HG03097 (cell line): ENCODE measurements at regions not wholly inside any gene's neighbourhood (a gene's known extent, or its start where the extent isn't known, plus 50 kb on each side); places are given as distances from the start of the nearest gene placed in this dataset.

Experiments
- ATAC-seq: cut with Tn5 transposase; IDR thresholded peaks from one replicate; pipeline ENCODE4 v1.9.1; 2021; ENCODE audit not compliant: unreplicated experiment, low FRiP score

DNA sequence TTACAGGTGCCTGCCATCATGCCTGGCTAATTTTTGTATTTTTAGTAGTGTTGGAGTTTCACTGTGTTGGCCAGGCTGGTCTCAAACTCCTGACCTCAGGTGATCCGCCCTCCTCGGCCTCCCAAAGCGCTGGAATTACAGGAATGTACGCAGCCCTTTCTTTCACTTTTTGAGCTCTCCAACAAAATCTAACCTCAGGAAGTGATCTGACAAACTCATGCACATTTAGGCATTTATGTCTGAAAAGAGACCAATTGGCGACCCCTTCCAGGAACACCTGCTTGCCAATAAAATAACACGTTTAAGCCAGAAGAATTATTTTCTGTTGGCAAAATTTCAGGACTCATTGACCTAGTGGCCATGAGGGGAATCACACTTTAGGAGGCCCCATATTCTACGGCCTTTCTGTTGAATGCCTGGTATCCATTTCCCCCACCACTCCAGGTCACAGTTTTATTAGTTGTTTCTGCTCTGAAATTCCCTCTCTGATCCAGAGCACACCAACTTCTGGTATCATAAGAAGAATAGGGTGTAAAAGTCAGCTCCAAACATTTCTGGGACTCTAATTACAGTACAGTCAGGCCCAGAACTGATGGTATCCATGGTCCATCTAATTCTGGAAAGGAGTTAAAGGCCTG is 65.8 kb upstream of the FRMD4A start:
- no peak for ATAC-seq

DNA sequence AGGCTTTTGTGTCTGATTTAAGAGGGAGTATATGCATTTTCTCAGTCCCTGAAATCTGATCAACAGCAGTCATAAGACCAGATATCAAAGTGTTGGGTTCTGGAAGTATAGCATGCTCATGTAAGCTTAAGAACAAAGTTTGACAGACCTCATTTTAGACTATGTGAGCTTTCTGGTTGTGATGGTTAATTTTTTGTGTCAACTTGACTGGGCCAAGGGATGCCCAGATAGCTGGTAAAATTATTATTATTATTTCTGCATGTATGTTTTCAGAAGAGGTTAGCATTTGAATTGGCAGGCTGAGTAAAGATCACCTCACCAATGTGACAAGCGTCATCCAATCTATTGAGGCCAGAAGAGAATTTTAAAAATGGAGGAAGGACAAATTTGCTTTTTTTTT is 63.5 kb upstream of the FRMD4A start:
- no peak for ATAC-seq

DNA sequence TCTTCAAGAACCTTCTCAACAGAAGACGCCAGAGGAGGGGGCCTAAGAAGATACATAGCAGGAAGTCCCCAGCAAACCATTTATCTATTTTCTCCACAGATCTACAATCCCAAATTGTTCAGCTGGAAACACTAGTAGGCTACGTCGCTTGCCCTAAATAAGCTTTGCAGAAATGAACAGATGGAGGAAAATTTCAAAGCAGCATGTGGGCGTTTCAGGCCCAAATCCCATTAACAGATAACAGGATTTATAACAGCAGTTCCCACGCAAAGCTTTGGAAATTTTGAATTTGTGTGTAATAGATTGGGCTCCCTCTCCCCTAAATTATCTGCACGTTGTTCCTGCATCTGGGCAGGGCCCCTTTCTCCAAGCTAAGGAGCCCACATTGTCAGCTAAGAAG is 60.6 kb upstream of the FRMD4A start:
- ATAC-seq, result no peak

DNA sequence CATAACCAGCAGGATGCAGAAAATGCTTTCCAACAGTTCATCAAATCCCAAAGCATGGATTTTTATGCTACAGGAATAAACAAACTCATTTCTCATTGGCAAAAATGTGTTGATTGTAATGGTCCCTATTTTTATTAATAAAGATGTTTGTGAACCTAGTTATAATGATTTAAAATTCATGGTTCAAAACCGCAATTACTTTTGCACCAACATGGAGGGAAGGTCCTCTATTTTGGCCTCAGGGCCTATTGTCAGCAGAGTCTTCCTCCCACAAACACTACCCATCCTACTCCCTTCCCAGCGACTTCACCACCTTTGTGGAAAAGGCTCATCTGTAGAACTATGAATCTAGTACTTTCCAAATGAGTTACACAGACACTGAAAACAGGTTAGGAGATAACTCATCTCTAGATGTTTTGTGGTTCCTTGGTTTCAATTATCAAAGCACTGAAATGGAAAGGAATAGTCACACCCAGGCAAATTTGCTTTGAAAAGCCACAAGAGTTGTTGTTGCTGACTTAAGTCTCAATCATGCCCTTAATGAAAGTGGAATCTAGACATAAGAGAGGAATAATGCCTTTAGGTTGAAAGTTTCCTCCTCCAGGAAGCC is 59.4 kb upstream of the FRMD4A start:
- peak; percentile 87 for ATAC-seq

DNA sequence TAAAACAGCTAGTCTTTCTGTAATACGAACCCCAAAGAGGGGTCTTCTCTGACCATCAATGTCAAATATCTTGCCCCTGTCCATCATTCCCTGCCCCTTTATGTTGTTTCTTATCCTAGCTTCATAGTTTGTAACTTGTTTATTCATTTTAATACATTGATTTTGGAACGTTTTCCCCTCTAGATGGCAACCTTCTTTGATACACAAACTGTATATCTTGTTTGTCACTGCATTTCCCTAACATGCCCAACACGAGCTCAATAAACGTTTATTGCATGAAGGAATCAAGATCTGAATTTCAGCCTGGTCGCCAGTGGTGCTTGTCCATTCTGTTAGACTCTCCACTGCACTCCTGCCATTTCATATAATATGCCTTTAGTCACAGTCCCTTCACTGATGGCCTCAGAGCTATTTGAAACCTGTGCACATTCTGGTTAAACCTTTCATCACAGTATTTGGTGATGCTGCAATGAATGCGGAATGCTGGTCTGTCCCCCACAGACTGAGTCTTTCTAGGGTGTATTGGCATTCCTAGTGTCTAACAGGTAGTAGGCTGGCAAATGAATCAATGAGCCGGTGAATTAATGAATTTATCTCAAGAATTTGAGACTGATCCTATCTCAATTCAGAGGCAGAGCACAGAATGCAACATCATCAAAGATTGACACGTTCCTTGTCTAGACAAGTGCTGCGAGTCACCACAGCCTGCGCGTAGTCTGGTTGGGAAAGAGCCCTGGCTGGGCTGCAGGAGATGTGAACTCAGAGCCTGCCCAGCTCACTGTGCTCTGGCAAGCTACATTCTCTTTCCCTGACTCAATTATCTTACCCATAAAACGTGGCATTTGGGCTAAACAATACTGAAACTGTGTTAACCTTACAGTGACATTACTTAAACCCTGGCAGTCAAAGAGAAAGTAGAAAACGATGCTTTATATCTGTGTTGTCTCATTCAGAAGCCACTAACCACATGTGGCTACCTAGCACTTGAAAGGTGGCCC is 55.2 kb upstream of the FRMD4A start:
- ATAC-seq, result no peak

DNA sequence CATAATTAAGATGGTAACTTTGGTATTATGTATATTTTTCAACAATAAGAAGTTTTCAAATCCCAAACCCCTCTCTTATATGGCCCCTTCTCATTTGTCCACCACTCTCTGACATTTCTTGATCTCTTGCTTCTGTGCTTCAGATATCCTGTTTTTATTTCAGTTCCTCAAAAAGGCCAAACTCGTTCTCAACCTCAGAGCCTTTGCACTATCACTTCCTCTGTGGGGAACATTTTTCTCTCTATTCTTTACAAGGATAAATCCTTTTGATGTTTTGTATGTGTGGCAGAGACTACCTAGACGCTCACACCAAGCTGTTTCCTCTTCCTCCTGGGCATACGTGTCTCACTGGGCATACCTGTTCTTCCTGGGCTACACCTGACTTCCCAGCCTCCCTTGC is 54.2 kb upstream of the FRMD4A start:
- ATAC-seq, result no peak

DNA sequence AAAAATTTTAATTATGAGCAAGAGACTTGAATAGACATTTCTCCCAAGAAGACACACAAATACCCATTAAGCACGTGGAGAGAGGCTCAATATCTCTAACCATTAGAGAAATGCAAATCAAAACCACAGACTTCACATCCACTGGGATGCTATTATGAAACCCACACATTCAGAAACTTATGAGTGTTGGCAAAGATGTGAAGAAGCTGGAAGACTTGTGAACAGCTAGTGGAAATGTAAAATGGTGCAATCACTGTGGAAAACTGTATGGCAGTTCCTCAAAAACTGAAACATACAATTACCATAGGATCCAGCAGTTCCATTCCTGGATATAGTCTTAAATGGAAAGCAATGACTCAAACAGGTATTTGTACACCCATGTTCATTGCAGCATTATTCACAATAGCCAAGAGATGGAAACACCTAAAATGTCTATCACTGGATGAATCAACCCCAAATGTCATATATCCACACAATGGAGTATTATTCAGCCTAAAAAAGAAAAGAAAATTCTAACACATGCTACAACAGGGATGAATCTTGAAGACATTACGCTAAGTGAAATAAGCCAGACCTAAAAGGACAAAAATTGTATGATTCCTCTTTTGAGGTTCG is 53.5 kb upstream of the FRMD4A start:
- ATAC-seq, result no peak

DNA sequence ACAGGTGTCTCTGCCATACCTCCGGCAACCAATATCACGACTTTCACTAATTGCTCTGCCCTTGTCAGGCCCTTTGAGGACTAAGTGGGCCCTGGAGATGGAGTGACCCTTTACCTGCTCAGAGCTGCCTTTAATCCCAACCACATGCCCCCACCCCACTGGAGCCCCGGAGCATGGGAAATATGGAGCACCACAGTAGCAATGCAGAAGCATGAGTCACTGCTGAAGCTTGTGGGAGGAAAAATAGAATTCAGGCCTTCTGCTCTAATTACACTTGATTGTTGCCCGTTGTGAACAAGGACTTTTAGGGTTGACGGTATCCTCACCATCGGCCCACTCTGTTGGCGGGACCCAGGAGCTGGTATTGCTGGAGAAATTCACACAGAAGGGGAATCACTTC is 52.5 kb upstream of the FRMD4A start:
- ATAC-seq, result no peak

DNA sequence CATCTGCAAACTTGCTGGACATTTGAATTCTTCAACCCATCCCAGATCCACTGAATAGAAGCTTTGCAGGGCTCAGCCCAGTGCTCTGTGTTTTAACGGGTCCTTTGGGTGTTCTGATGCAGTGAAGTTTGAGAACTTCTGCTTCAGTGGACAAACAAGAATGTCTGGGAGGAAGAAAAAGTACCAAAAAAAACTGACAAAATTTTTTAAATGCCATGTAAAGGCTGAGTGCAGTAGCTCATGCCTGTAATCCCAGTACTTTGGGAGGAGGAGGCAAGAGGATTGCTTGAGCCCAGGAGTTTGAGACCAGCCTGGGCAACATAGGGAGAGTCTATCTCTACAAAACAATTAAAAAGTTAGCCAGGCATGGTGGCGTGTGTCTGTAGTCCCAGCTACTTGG is 51.8 kb upstream of the FRMD4A start:
- no peak for ATAC-seq

DNA sequence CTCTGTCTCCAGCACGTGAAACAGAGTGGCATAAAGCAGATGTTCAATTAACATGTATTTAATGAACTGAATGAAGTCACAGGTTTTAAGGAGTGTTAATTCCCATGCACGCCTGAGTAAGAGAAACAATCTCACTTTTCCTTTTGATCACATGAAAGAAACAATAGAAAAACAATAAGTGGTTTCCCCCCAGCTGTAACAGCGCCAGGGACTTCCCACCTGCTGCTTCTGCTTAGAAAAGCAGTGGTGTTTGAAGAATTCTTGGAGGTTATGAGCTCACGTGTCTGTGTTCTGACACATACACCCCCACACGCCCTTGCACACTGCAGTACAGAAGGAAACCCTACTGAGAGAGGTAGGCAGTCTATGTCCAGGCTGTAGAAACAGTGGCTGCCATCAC is 51.3 kb upstream of the FRMD4A start:
- no peak for ATAC-seq

DNA sequence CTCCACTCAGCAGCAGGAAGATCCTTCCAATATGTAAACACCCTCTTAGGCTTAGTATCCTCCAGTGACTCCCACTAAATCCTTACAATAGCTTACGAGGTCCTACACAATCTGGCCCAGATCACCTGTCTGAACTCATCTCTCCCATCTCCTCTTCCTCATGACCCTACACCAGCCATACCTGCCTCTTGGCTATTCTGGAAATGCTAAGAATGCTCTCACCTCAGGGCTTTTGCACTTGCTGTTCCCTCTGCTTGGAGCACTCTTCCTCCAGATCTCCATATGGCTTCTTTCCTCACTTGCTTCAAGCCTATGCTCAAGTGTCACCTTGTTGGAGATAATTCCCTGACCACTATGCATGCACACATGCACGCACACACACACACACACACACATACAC is 50.8 kb upstream of the FRMD4A start:
- ATAC-seq, result no peak

DNA sequence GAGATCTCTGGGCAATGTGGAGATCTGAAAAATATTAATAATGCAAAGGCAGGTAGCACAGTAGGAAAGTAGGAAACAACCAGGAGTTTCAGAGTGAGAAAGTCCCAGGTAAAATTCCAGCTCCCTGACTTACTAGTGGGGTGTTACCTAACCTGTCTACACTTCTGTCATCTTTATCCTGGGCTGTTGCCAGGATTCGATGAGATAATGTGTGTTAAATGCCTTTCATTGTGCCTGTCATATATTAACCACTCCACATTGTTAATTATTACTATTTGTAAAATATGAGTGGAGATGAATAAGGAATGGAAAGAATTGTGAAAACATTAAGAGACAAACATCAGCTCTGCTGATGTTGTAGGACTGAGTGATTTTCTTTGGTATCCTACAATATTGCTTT is 50.0 kb upstream of the FRMD4A start:
- no peak for ATAC-seq
